Endothelial cell of umbilical vein (primary cell): ENCODE measurements at regions not wholly inside any gene's neighbourhood (a gene's known extent, or its start where the extent isn't known, plus 50 kb on each side); places are given as distances from the start of the nearest gene placed in this dataset.

Experiments used
- BruUV-seq: library from RNA; stranded (reverse); fragments of 400-500 nt; replicated peaks from 2 replicates; lab custom pipeline; 2021; lab: Mats Ljungman, UMichigan
- CTCF ChIA-PET: fragments of 300-600, 350-600 bp; sonication (Branson Sonifier 250); formaldehyde crosslinking; loops from one replicate; lab custom pipeline; 2021; ENCODE audit warnings: antibody characterized with exemption, inconsistent platforms; lab: Charles Lee
- POLR2A ChIA-PET: fragments of 300-600, 350-600 bp; sonication (Branson Sonifier 250); formaldehyde crosslinking; loops from one replicate; lab custom pipeline; 2021; ENCODE audit warnings: antibody characterized with exemption, inconsistent platforms; lab: Charles Lee
- DNase-seq: peaks from one replicate; pipeline ENCODE4 v3.0.0-alpha.2; 2011; ENCODE audit warnings: low read depth, low spot score
- FAIRE-seq: peaks from 2 replicates; lab custom pipeline; 2011; peaks lifted over from hg19 to GRCh38; lab: Jason Lieb, UNC
- H2AFZ ChIP-seq: 2 replicates; pipeline ENCODE4 v1.6.0; 2012; ENCODE audit warnings: low read depth, low read length, control low read depth, inconsistent platforms
- H3K27ac ChIP-seq: 2 replicates; pipeline ENCODE4 v1.5.1; 2011; ENCODE audit warnings: low read depth, mild to moderate bottlenecking, control low read depth, low read length, moderate library complexity; ENCODE audit not compliant: insufficient read depth
- H3K27me3 ChIP-seq, 2 experiments: 2 replicates each; pipeline versions ENCODE4 v1.6.0 to v1.6.1; 2011; ENCODE audit warnings: low read length in 2 of 2, mixed read lengths in 1 of 2; ENCODE audit not compliant: control insufficient read depth in 2 of 2, insufficient read depth in 2 of 2
- H3K36me3 ChIP-seq, 2 experiments: 2 replicates in 1 of 2; 3 replicates in 1 of 2; pipeline ENCODE4 v1.5.1; 2011; ENCODE audit warnings: low read length in 2 of 2, mild to moderate bottlenecking in 1 of 2, moderate library complexity in 1 of 2; ENCODE audit not compliant: control insufficient read depth in 2 of 2, insufficient read depth in 2 of 2; ENCODE audit errors: extremely low read depth in 1 of 2
- H3K4me1 ChIP-seq: 3 replicates; pipeline ENCODE4 v1.5.1; 2011; ENCODE audit warnings: mild to moderate bottlenecking, low read length; ENCODE audit not compliant: control insufficient read depth, insufficient read depth; ENCODE audit errors: extremely low read depth
- H3K4me2 ChIP-seq: 2 replicates; pipeline ENCODE4 v1.6.1; 2011; ENCODE audit warnings: low read length, control low read depth, mixed read lengths; ENCODE audit not compliant: insufficient read depth
- H3K4me3 ChIP-seq, 3 experiments: fragments of 200-600 bp in 1 of 3; sonication (generic), shearing (Covaris generic) in 1 of 3; replicated peaks in 1 of 3; 2 replicates each; pipeline ENCODE4 v1.5.1; 2011 to 2016; ENCODE audit warnings: control low read depth in 3 of 3, low read length in 3 of 3, mild to moderate bottlenecking in 2 of 3, inconsistent platforms in 1 of 3, low read depth in 1 of 3, moderate library complexity in 1 of 3; ENCODE audit not compliant: insufficient read depth in 1 of 3
- H3K79me2 ChIP-seq: 2 replicates; pipeline ENCODE4 v1.6.0; 2012; ENCODE audit warnings: low read length, inconsistent platforms; ENCODE audit not compliant: control insufficient read depth, insufficient read depth
- H3K9ac ChIP-seq: replicated peaks from 2 replicates; pipeline ENCODE3; 2011; ENCODE audit warnings: low read length, control low read depth; ENCODE audit not compliant: insufficient read depth; ENCODE audit errors: extremely low read depth
- H3K9me1 ChIP-seq: replicated peaks from 3 replicates; pipeline ENCODE4 v1.6.0; 2011; ENCODE audit warnings: mild to moderate bottlenecking, low read length; ENCODE audit not compliant: control insufficient read depth, insufficient read depth; ENCODE audit errors: extremely low read depth
- H3K9me3 ChIP-seq: replicated peaks from 2 replicates; pipeline ENCODE4 v1.5.1; 2012; ENCODE audit warnings: low read length, inconsistent platforms; ENCODE audit not compliant: control insufficient read depth, insufficient read depth
- H4K20me1 ChIP-seq: replicated peaks from 2 replicates; pipeline ENCODE3; 2011; ENCODE audit warnings: mild to moderate bottlenecking, low read length; ENCODE audit not compliant: control insufficient read depth, insufficient read depth; ENCODE audit errors: extremely low read depth
- CTCF ChIP-seq, 2 donors: IDR thresholded peaks; 1 replicate in 1 of 2; 2 replicates in 1 of 2; pipeline ENCODE4 v1.5.1; 2011; ENCODE audit warnings: low read length in 2 of 2, mild to moderate bottlenecking in 2 of 2, moderate library complexity in 2 of 2, control low read depth in 1 of 2, inconsistent platforms in 1 of 2, low read depth in 1 of 2; ENCODE audit not compliant: insufficient read depth in 1 of 2; ENCODE audit errors: extremely low read depth in 1 of 2
- EZH2 ChIP-seq: IDR thresholded peaks from 2 replicates; pipeline ENCODE4 v1.6.1; 2012; ENCODE audit warnings: borderline replicate concordance, low read depth, mild to moderate bottlenecking, moderate library complexity, low read length, inconsistent platforms; ENCODE audit not compliant: severe bottlenecking
- FOS ChIP-seq: IDR thresholded peaks from 2 replicates; pipeline ENCODE4 v1.6.1; 2011; ENCODE audit warnings: mild to moderate bottlenecking, low read length, moderate library complexity, borderline replicate concordance; ENCODE audit not compliant: insufficient read depth
- GATA2 ChIP-seq: IDR thresholded peaks from 2 replicates; pipeline ENCODE4 v1.7.0; 2011; ENCODE audit warnings: low read depth, mild to moderate bottlenecking, moderate library complexity, mixed read lengths, low read length; ENCODE audit not compliant: insufficient read length, insufficient read depth
- JUN ChIP-seq: IDR thresholded peaks from 2 replicates; pipeline ENCODE4 v1.6.1; 2011; ENCODE audit warnings: borderline replicate concordance, low read depth; ENCODE audit not compliant: insufficient read length, insufficient read depth
- MAX ChIP-seq: IDR thresholded peaks from 2 replicates; pipeline ENCODE4 v1.6.1; 2011; ENCODE audit not compliant: insufficient read depth, insufficient read length
- MYC ChIP-seq: IDR thresholded peaks from one replicate; pipeline ENCODE4 v1.6.1; 2011; ENCODE audit warnings: mild to moderate bottlenecking, low read depth, low read length
- POLR2A ChIP-seq: IDR thresholded peaks from 2 replicates; pipeline ENCODE4 v1.6.1; 2012; ENCODE audit warnings: low read depth, mild to moderate bottlenecking, control low read depth, low read length
- POLR2AphosphoS5 ChIP-seq: IDR thresholded peaks from 2 replicates; pipeline ENCODE4 v1.6.1; 2012; ENCODE audit warnings: low read depth, mild to moderate bottlenecking, control low read depth, low read length, moderate library complexity; ENCODE audit not compliant: insufficient read depth
- dilution Hi-C: fragments of 300-500 bp; cut with MboI; formaldehyde crosslinking; loops from one replicate; pipeline ENCODE4 v1.15.0; 2019; ENCODE audit warnings: low sequenced_read_pairs; ENCODE audit not compliant: extremely low pct_ligation_motif_present
- intact Hi-C: fragments of 100-400 bp; cut with micrococcal nuclease; formaldehyde crosslinking; loops from one replicate; pipeline ENCODE4 v1.10.0; 2022

GRCh38 chr2:104733226-104733943 is 120.5 kb upstream of the POU3F3 start:
- FAIRE-seq (no peak), DNase-seq (no peak)
- Histone ChIP-seq H3K9ac (no peak overlapping the region), H3K9me1 (no peaks in the 10 kb centered on the region), H3K27ac (no peak overlapping the region), H3K4me2 (no peak overlapping the region), H3K4me3 (no peak overlapping the region), H3K79me2 (no peaks in the 10 kb centered on the region), H2AFZ (no peak overlapping the region), H4K20me1 (no peaks in the 10 kb centered on the region), H3K27me3 (no peaks in the 10 kb centered on the region), H3K4me1 (no peaks in the 10 kb centered on the region), H3K36me3 (no peaks in the 10 kb centered on the region), H3K9me3 (peaks cover 8% of the 10 kb centered on the region)
- TF ChIP-seq JUN: no peak
- TF ChIP-seq GATA2: no peak
- no peak for TF ChIP-seq EZH2
- no peak for TF ChIP-seq FOS
- dilution Hi-C loops (no loop called here), intact Hi-C loops (no loop called here)
- BruUV-seq: no TSS peak
- ChIA-PET POLR2A (no interaction called here), CTCF (no interaction called here)

- Histone ChIP-seq H3K4me1 (no peaks in the 10 kb centered on the region), H3K4me3 (no peak overlapping the region), H3K9me1 (no peaks in the 10 kb centered on the region), H3K27me3 (no peaks in the 10 kb centered on the region), H2AFZ (no peak overlapping the region), H4K20me1 (no peaks in the 10 kb centered on the region), H3K9ac (no peak overlapping the region), H3K27ac (no peak overlapping the region), H3K36me3 (no peaks in the 10 kb centered on the region), H3K9me3 (peaks cover 6% of the 10 kb centered on the region), H3K4me2 (no peak overlapping the region), H3K79me2 (no peaks in the 10 kb centered on the region)
- ChIA-PET CTCF (no interaction called here), POLR2A (no interaction called here)
- FAIRE-seq: no peak
- no peak for DNase-seq
- no TSS peak for BruUV-seq
- intact Hi-C loops (no loop called here), dilution Hi-C loops (no loop called here)
- TF ChIP-seq JUN (no peak), EZH2 (no peak), MAX (no peak), FOS (no peak), GATA2 (no peak), POLR2A (no peak), CTCF (IDR thresholded peaks at IDR 0.05; ENCODE audit: extremely low read depth in 1 of 2, insufficient read depth in 1 of 2, low read depth in 1 of 2, low read length in 2 of 2) (no peak), MYC (no peak), POLR2AphosphoS5 (no peak)
Measured at GRCh38 chr2:104734937-104735586, 118.9 kb upstream of the POU3F3 start.
